H54 (cell line): ENCODE measurements at regions not wholly inside any gene's neighbourhood (a gene's known extent, or its start where the extent isn't known, plus 50 kb on each side); places are given as distances from the start of the nearest gene placed in this dataset.
"Not testable (repeated sequence)": the region's sequence is repeated elsewhere in the genome, so short reads cannot be mapped to it uniquely, and the experiment has no call there.

Source experiments
- DNase-seq: peaks from one replicate; pipeline ENCODE4 v3.0.0; 2011; ENCODE audit warnings: low spot score, mixed read lengths; ENCODE audit not compliant: insufficient read length
- FAIRE-seq: peaks from 3 replicates; lab custom pipeline; 2011; peaks lifted over from hg19 to GRCh38; lab: Jason Lieb, UNC
- POLR2A ChIP-seq: IDR thresholded peaks from 2 replicates; pipeline ENCODE4 v1.6.1; 2011; ENCODE audit warnings: low read depth, mild to moderate bottlenecking, low read length

DNA sequence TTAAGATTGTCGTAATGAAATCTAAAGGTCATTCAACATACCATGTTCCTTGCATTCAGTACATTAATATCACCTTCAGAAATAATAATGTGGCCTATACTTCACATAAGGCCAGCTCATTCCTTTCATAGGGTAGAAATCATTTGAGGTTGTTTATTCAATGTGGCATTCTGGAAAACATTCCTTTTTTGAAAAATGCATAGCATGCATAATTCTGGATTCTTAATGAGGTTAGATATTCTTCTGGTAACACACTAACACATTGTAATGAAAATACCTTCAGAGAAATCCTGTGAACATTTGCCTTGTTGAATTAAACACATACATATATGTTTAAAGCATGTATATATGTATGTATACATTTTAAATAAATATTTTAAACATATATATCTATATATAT is 204.6 kb upstream of the KCNH7 start:
- DNase-seq (no peak), FAIRE-seq (no peak)
- no peak for TF ChIP-seq POLR2A

DNA sequence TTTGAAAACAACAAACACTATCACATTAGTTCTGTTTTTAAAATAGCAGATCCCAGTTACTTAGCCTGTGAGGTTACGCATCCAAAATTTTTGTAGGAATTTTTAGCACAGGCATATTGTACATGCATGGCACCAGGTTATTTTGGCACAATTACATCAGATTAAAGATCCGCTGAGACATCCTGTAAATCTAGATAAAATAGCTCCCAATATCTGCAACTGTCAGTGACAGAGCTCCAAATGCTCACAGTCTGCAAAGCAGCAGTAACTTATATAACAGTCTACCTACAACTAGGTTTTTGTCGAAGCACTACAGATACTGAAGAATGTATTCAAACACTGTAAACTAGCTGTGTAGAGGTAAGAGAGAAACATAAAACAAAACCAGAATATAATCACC is 200.7 kb upstream of the KCNH7 start:
- no peak for TF ChIP-seq POLR2A
- no peak for DNase-seq
- FAIRE-seq = no peak

DNA sequence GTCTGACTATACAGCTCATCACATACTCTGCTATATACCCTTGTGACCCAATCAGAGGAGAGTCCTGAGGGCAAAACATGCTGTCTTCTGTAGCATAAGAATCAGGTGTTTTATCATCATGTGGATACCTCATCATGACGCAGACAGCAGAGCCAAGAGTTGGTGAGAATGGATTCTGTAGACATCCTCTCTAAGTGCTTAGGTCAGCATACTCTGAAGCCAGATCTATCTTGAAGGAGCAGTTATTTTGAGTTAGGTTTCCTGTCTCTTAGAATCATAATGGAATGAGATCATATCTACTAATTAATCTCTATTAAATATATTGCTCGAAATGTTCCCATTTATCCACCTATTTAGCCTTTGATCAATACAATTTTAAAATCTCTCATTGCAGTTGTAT is 190.2 kb upstream of the KCNH7 start:
- FAIRE-seq (no peak), DNase-seq (no peak)
- TF ChIP-seq POLR2A = no peak

DNA sequence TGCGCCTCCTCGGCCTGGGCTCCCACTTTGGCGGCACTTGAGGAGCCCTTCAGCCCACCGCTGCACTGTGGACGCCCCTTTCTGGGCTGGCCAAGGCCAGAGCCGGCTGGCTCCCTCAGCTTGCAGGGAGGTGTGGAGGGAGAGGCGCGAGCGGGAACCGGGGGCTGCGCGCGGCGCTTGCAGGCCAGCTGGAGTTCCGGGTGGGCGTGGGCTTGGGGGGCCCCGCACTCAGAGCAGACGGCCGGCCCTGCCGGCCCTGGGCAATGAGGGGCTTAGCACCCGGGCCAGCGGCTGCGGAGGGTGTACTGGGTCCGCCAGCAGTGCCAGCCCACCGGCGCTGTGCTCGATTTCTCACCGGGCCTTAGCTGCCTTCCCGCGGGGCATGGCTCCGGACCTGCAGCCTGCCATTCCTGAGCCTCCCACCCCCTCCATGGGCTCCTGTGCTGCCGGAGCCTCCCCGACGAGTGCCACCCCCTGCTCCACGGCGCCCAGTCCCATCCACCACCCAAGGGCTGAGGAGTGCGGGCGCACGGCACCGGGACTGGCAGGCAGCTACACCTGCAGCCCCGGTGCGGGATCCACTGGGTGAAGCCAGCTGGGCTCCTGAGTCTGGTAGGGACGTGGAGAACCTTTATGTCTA is 187.7 kb upstream of the KCNH7 start:
- not testable (repeated sequence) for FAIRE-seq, DNase-seq

DNA sequence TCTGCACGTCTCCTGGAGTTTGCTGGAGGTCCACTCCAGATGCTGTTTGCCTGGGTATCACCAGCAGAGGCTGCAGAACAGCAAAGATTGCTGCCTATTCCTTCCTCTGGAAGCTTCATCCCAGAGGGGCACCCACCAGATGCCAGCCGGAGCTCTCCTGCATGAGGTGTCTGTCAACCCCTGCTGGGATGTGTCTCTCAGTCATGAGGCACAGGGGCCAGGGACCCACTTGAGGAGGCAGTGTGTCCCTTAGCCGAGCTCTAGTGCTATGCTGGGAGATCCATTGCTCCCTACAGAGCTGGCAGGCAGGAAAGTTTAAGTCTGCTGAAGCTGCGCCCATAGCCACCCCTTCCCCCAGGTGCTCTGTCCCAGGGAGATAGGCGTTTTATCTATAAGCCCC is 178.3 kb upstream of the KCNH7 start:
- not testable (repeated sequence) for DNase-seq, FAIRE-seq

DNA sequence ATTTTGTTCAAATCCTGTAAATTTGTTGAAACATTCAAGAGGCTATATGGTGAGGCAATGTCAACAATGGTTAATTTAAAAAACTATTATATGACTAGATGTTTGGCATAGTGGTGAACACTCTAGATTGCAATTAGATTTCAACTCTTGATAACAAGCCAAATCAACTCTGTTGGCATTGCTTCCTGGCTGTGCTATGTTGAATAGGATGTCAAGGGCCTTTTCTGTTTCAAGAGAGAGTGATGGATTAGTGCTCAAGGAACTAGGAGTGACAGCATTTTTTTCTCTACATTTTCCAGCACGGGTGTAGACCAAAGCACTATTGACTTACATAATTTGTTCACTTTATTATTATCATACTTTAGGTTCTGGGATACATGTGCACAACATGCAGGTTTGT is 172.4 kb upstream of the KCNH7 start:
- FAIRE-seq (no peak), DNase-seq (no peak)
- no peak for TF ChIP-seq POLR2A

DNA sequence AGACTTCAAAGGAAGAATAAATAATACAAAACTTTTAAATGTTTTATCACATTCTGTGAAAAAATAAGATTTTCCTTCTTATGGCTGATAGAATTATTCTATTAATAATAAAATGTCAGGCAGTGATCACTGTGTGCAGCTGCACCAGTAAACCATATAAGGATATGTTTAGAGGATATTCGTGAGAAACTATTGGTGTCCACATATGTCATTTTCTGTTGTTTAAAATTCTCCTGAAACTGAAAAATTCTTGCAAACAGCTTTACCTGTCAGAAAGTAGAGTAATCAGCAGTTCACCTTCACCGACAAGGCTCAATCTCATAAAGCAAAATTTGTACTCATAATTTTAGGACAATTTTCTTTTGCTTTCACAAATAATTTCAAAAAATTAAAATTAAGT is 170.1 kb upstream of the KCNH7 start:
- TF ChIP-seq POLR2A = no peak
- DNase-seq (no peak), FAIRE-seq (no peak)

DNA sequence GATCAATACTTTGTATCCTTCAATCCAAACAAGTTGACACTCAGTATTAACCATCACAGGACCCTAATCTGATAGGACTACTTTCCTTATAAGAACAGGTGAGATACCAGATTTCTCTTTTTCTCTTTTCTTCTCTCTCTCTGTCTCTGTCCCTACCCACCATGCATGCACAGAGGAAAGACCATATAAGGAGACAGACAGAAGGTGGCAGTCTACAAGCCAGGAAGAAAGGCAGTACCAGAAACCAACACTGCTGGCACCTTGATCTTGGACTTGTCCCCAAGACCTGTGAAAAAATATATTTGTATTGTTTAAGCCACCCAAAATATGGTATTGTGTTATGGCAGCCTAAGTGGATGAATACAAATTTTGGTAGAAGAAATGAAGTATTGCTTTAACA is 156.2 kb upstream of the KCNH7 start:
- no peak for TF ChIP-seq POLR2A

DNA sequence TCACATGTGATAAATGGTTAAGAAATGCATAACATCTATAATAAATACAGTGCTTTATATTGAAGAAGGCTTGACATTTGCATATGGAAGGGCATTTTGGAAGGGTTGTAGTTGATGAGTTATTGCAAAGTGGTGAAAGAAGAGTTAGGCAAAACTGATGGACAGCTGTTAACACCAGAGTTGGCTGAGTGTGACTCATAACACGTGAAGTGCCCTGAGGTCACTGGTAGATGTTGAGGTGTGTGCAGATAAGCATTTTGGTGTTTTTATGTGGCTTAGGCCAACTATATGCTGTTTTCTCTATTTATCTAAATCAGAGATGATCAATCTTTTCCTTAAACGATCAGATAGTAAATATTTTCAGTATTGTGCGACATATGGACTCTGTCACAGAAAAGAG is 154.3 kb upstream of the KCNH7 start:
- no peak for FAIRE-seq
- DNase-seq = no peak
- no peak for TF ChIP-seq POLR2A

More for the DNA sequence above, 156.2 kb upstream of the KCNH7 start:
- DNase-seq (no peak), FAIRE-seq (no peak)

DNA sequence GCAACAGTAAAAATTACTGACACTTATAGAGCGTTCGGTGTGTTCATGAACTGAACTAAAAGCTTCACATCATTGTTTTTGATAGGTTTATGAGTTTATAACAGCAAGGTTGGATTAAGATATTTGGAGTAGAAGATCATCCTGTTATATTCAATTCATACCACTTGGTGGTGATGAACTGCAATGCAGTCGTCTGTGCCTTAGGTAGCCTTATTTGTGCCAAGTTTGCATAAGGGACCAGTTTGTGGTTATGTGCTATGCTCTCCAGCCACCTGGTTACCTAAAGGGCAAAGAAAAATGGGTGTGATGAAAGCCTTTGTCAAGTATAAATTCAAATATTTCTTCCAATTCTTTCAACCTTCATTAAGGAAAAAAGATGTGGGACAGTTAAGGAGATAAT is 150.9 kb upstream of the KCNH7 start:
- FAIRE-seq (peak; percentile 11), DNase-seq (no peak)
- TF ChIP-seq POLR2A = no peak

DNA sequence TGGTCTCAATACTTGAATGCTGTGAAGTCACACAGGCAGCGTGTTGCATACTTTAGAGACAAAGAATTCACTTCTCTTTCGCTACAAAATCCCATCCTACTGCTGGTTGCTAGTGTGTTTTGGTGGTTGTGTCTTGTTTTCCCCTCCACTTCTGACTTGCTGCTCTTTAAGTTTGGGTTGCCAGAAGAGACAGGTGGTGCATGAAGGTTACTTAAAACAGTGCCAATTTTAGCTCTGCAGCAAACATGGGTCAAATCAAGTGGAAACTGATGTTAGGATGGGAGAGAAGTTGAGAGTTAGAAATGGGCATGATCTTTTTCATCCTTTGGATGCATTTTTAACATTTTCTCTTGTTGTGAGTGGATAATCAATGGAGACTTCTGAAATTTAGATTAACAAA is 136.2 kb upstream of the KCNH7 start:
- DNase-seq = no peak
- no peak for TF ChIP-seq POLR2A
- no peak for FAIRE-seq

DNA sequence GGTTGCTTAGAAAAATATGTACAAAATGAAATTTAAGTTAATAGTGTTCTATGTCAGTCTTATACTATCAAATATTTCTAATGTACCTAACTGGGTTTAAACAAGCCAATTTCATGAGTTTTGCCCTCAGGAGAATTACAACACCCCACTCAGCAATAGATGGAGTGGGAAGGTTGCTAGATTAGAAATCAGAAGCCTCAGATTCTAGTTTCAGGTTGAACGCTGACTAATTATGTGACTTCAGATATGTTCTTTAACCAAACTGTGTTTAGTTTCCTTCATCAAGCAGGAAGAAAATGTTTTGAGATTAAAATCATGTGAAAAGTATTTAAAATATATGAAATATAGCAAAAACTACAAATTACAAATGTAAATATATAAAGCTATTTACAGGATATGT is 133.8 kb upstream of the KCNH7 start:
- no peak for FAIRE-seq
- TF ChIP-seq POLR2A = no peak
- no peak for DNase-seq

DNA sequence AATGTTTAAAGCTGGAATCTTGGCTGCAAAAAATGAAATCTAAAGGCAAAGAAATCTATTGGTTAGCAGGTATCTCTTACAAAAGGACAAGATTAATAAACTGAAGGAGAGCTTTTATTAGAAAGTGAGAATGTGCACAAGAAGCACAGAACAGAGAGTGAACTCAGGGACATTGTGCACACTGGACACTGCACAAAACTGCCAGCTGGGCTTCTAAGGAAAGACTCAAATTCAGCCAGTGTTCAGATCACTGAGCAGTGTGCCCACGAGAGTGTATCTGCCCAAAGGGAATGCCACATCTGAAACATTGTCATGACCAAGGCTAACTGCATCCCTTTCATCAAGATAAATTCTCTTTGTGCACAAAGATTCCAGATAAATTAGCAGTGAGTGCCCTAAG is 129.7 kb upstream of the KCNH7 start:
- DNase-seq = no peak
- no peak for FAIRE-seq
- no peak for TF ChIP-seq POLR2A

DNA sequence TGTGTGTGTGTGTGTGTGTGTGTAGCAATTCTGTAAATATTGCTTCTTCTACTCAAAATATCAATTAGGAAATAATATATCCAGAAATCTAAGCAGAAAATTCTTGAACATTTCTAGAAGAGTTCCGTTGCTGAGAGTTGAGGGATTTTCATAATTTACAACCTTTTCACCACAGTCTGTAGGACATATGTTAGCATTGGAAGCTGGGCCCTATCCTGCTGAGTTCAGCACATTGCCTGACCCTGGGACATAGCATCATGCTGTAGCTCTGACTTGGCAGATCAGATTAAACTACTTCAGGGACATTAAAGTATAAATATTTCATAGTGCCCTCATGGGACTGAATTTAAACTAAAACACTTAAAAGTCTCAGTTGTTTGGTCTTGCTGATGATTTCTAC is 129.2 kb upstream of the KCNH7 start:
- FAIRE-seq (no peak), DNase-seq (no peak)
- no peak for TF ChIP-seq POLR2A

DNA sequence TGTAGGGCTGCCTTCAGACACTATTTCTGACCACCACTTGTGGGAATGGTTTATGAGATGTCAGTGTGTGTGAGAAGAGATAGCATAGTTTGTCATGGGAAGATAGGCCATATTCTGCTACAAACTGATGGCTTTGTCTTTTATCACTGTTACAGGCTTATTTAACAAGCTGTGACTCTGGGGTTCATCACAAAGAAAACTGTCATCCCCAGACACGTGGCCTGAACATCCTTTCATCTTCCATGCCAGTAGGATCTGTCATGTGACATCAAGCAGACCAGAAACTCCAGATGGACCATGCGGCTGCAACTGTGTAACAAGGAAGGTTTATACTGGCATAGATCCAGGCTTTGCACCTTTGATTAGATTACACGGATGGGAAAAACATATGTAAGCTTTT is 128.6 kb upstream of the KCNH7 start:
- TF ChIP-seq POLR2A = no peak
- no peak for FAIRE-seq
- no peak for DNase-seq

DNA sequence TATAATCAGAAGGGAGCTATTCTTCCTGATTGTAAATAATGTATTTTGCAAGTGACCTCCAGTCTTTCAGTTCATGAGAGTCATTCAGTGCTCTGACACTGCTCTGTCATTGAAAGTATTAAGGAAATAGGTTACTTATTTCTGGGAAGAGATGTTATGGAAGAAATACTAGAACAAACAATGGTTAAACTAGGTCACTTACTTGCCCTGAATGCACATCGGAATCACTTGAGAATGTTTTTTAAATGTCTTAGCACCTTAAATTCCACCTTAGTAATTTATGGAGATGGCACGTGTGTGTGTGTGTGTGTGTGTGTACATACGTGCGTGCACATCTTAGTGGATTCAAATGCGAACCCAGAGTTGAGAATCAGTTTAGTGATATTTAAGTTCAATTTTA is 126.6 kb upstream of the KCNH7 start:
- no peak for TF ChIP-seq POLR2A
- DNase-seq (no peak), FAIRE-seq (no peak)
